ELF-1 (cell line): ENCODE measurements at regions not wholly inside any gene's neighbourhood (a gene's known extent, or its start where the extent isn't known, plus 50 kb on each side); places are given as distances from the start of the nearest gene placed in this dataset.

Experiments
- DNase-seq: peaks from one replicate; pipeline ENCODE4 v3.0.0-alpha.2; 2016; ENCODE audit warnings: low read depth, low spot score

GRCh38 chr2:62596061-62596921 lies 90.3 kb upstream of the TMEM17 start:
- DNase-seq = no peak

GRCh38 chr2:62595474-62595873 lies 89.5 kb upstream of the TMEM17 start:
- DNase-seq = no peak

GRCh38 chr2:62593825-62594224 lies 87.8 kb upstream of the TMEM17 start:
- DNase-seq = no peak

- no peak for DNase-seq
Observed at GRCh38 chr2:62591491-62591890, 85.5 kb upstream of the TMEM17 start.

- DNase-seq = no peak
Observed at GRCh38 chr2:62589691-62590356, 83.8 kb upstream of the TMEM17 start.

GRCh38 chr2:62587592-62587991 lies 81.6 kb upstream of the TMEM17 start:
- DNase-seq = no peak

GRCh38 chr2:62586981-62587380 lies 81.0 kb upstream of the TMEM17 start:
- no peak for DNase-seq

- DNase-seq = no peak
Observed at GRCh38 chr2:62578803-62579640, 73.0 kb upstream of the TMEM17 start.

- DNase-seq = no peak
Observed at GRCh38 chr2:62577994-62578781, 72.2 kb upstream of the TMEM17 start.

GRCh38 chr2:62576276-62576939 lies 70.4 kb upstream of the TMEM17 start:
- DNase-seq = no peak

- no peak for DNase-seq
Observed at GRCh38 chr2:62573936-62574335, 67.9 kb upstream of the TMEM17 start.

- no peak for DNase-seq
Observed at GRCh38 chr2:62573137-62573731, 67.2 kb upstream of the TMEM17 start.

GRCh38 chr2:62570861-62571698 lies 65.1 kb upstream of the TMEM17 start:
- DNase-seq = no peak

GRCh38 chr2:62569907-62570841 lies 64.2 kb upstream of the TMEM17 start:
- peak; percentile 8 for DNase-seq

GRCh38 chr2:62568983-62569837 lies 63.2 kb upstream of the TMEM17 start:
- DNase-seq = no peak

GRCh38 chr2:62568074-62568473 lies 62.1 kb upstream of the TMEM17 start:
- DNase-seq = no peak

- DNase-seq = no peak
Observed at GRCh38 chr2:62567669-62568068, 61.7 kb upstream of the TMEM17 start.
